HepG2 (cell line): ENCODE measurements at regions not wholly inside any gene's neighbourhood (a gene's known extent, or its start where the extent isn't known, plus 50 kb on each side); places are given as distances from the start of the nearest gene placed in this dataset.

Source experiments
- ATAC-seq: fragments of 200-7000 bp; cut with Tn5 transposase; 3 replicates; pipeline ENCODE4 v1.9.1; 2020; ENCODE audit warnings: mild to moderate bottlenecking, moderate library complexity
- BruUV-seq: library from RNA; stranded (reverse); fragments of 400-500 nt; replicated peaks from 2 replicates; lab custom pipeline; 2021; lab: Mats Ljungman, UMichigan
- CTCF ChIA-PET: fragments of 300-600 bp; formaldehyde crosslinking; extraction: SDS; loops from one replicate; lab custom pipeline; 2021; ENCODE audit warnings: low total read pairs, inconsistent platforms, low intra/inter-chr PET ratio; lab: Yijun Ruan, JAX
- POLR2A ChIA-PET: fragments of 350-600 bp; sonication (Branson Sonifier 250); formaldehyde crosslinking; loops from one replicate; lab custom pipeline; 2020; ENCODE audit warnings: antibody characterized with exemption, inconsistent platforms; lab: Yijun Ruan, JAX
- DNase-seq: peaks from one replicate; pipeline ENCODE4 v3.0.0-alpha.2; 2015; ENCODE audit warnings: low spot score
- FAIRE-seq: peaks from 3 replicates; lab custom pipeline; 2011; peaks lifted over from hg19 to GRCh38; lab: Jason Lieb, UNC
- H2AFZ ChIP-seq: one replicate; pipeline ENCODE4 v1.6.1; 2011; ENCODE audit warnings: low read length, inconsistent platforms
- H3K27ac ChIP-seq: fragments of 300-600 bp; 3 replicates; pipeline ENCODE4 v1.8.0; 2011; ENCODE audit warnings: mixed run types, mild to moderate bottlenecking, mixed read lengths, low read length, inconsistent platforms; ENCODE audit not compliant: insufficient read depth; ENCODE audit errors: extremely low read length
- H3K27me3 ChIP-seq, 2 experiments: fragments of 200-600 bp in 1 of 2; 2 replicates in 1 of 2; 3 replicates in 1 of 2; pipeline versions ENCODE4 v1.6.0 to v1.8.0; 2011; ENCODE audit warnings: low read length in 2 of 2, mild to moderate bottlenecking in 2 of 2, moderate library complexity in 2 of 2, inconsistent platforms in 1 of 2; ENCODE audit not compliant: insufficient read depth in 2 of 2, control insufficient read depth in 1 of 2
- H3K36me3 ChIP-seq, 2 experiments: fragments of 200-600 bp in 1 of 2; replicated peaks in 1 of 2; 2 replicates in 1 of 2; 3 replicates in 1 of 2; pipeline versions ENCODE4 v1.5.1 to v1.8.0; 2011; ENCODE audit warnings: low read length in 2 of 2, inconsistent platforms in 1 of 2; ENCODE audit not compliant: insufficient read depth in 2 of 2, control insufficient read depth in 1 of 2
- H3K4me1 ChIP-seq: 2 replicates; pipeline ENCODE4 v1.5.1; 2012; ENCODE audit warnings: low read length, inconsistent platforms; ENCODE audit not compliant: insufficient read depth
- H3K4me2 ChIP-seq: 2 replicates; pipeline ENCODE4 v1.6.0; 2011; ENCODE audit warnings: low read depth, low read length, inconsistent platforms
- H3K4me3 ChIP-seq, 3 experiments: fragments of 200-600 bp in 1 of 3; sonication (generic), shearing (Covaris generic) in 1 of 3; replicated peaks in 1 of 3; 2 replicates each; pipeline ENCODE4 v1.5.1; 2011 to 2016; ENCODE audit warnings: low read length in 3 of 3, inconsistent platforms in 2 of 3, low read depth in 2 of 3, mild to moderate bottlenecking in 2 of 3, control low read depth in 1 of 3, mixed read lengths in 1 of 3; ENCODE audit not compliant: insufficient read depth in 1 of 3
- H3K79me2 ChIP-seq: one replicate; pipeline ENCODE4 v1.6.1; 2011; ENCODE audit warnings: low read length, inconsistent platforms; ENCODE audit not compliant: insufficient read depth
- H3K9ac ChIP-seq: 2 replicates; pipeline ENCODE4 v1.6.0; 2011; ENCODE audit warnings: mild to moderate bottlenecking, low read depth, low read length, inconsistent platforms; ENCODE audit not compliant: insufficient read depth
- H3K9me3 ChIP-seq: 2 replicates; pipeline ENCODE4 v1.5.1; 2012; ENCODE audit warnings: mild to moderate bottlenecking, low read length
- H4K20me1 ChIP-seq: 2 replicates; pipeline ENCODE4 v1.6.0; 2011; ENCODE audit warnings: inconsistent platforms, mild to moderate bottlenecking, low read length, moderate library complexity; ENCODE audit not compliant: insufficient read depth
- AGO1 ChIP-seq: fragments of 200-400 bp; formaldehyde crosslinking; IDR thresholded peaks from 2 replicates; pipeline ENCODE4 v1.6.1; 2017; ENCODE audit warnings: mild to moderate bottlenecking, low read depth, low read length, moderate library complexity; ENCODE audit not compliant: poor library complexity, severe bottlenecking
- CTCF ChIP-seq: sonication (generic); formaldehyde crosslinking; IDR thresholded peaks from 2 replicates; pipeline ENCODE4 v1.5.0; 2020; ENCODE audit warnings: mild to moderate bottlenecking, missing genetic modification reagents, moderate library complexity
- HNF1A ChIP-seq, 2 experiments: sonication (generic) in 1 of 2; formaldehyde crosslinking in 1 of 2; IDR thresholded peaks; 2 replicates each; pipeline versions ENCODE4 v1.4.0 to v1.6.1; 2016 to 2020; ENCODE audit warnings: borderline replicate concordance in 1 of 2, low read depth in 1 of 2, mild to moderate bottlenecking in 1 of 2, missing genetic modification reagents in 1 of 2
- MXD4 ChIP-seq: IDR thresholded peaks from 2 replicates; pipeline ENCODE4 v1.6.1; 2016; ENCODE audit warnings: mild to moderate bottlenecking, missing biosample characterization, missing genetic modification reagents
- NR2F1 ChIP-seq, 2 experiments: fragments of 450-650 bp in 1 of 2; formaldehyde crosslinking in 1 of 2; IDR thresholded peaks; 2 replicates each; pipeline versions ENCODE4 v1.5.0 to v1.6.1; 2016 to 2020; ENCODE audit warnings: mild to moderate bottlenecking in 1 of 2, missing compliant biosample characterization in 1 of 2, missing genetic modification reagents in 1 of 2, moderate library complexity in 1 of 2
- PLSCR1 ChIP-seq: sonication (generic); formaldehyde crosslinking; IDR thresholded peaks from 2 replicates; pipeline ENCODE4 v1.5.0; 2020; ENCODE audit warnings: missing genetic modification reagents, mild to moderate bottlenecking, borderline replicate concordance
- PRDM15 ChIP-seq: sonication (generic); formaldehyde crosslinking; IDR thresholded peaks from 2 replicates; pipeline ENCODE4 v1.4.0; 2020; ENCODE audit warnings: missing genetic modification reagents
- WGBS: methylation state at CpG from one replicate; pipeline ENCODE4 v1.1.6; 2017; ENCODE audit warnings: low lambda C conversion rate; 5-methylcytosine and 5-hydroxymethylcytosine counted together
- in situ Hi-C: cut with HindIII; loops from 2 replicates; pipeline ENCODE4 v1.10.0; 2017; ENCODE audit warnings: low pct_unique_long_range_greater_than_20kb; ENCODE audit not compliant: extremely low pct_ligation_motif_present
- intact Hi-C: fragments of 100-400 bp; cut with micrococcal nuclease; formaldehyde crosslinking; loops from one replicate; pipeline ENCODE4 v1.10.0; 2022; ENCODE audit not compliant: unreplicated experiment

- ATAC-seq: no peak
- in situ Hi-C loops: no loop called here
- Histone ChIP-seq H3K9me3 (peaks cover 80% of the 10 kb centered on the region), H3K9ac (no peak overlapping the region), H3K4me1 (no peaks in the 10 kb centered on the region), H3K4me2 (no peak overlapping the region), H4K20me1 (no peaks in the 10 kb centered on the region), H3K79me2 (no peaks in the 10 kb centered on the region), H3K27me3 (no peaks in the 10 kb centered on the region), H3K36me3 (no peaks in the 10 kb centered on the region), H3K27ac (no peak overlapping the region), H3K4me3 (no peak overlapping the region), H2AFZ (no peak overlapping the region)
- POLR2A ChIA-PET: no interaction called here
- intact Hi-C loops: no loop called here
- WGBS: 3% methylated on average over 2 of the region's 2 CpGs
- DNase-seq: no peak
- FAIRE-seq: no peak
- no TSS peak for BruUV-seq
- CTCF ChIA-PET: no interaction called here
- TF ChIP-seq PRDM15 (CRISPR knock-in tag): no peak
- TF ChIP-seq MXD4 (CRISPR knock-in tag): no peak
- TF ChIP-seq NR2F1 (CRISPR knock-in tag; IDR thresholded peaks at IDR 0.05): no peak
- TF ChIP-seq PLSCR1 (CRISPR knock-in tag): no peak
- no peak for TF ChIP-seq HNF1A (IDR thresholded peaks at IDR 0.05; ENCODE audit: low read depth)
- no peak for TF ChIP-seq HNF1A (CRISPR knock-in tag; IDR thresholded peaks at IDR 0.05; ENCODE audit: borderline replicate concordance)
- TF ChIP-seq CTCF (CRISPR knock-in tag): no peak
- TF ChIP-seq AGO1: no peak
These were observed 1247.3 kb upstream of the FLRT2 start for GRCh38 chr14:84282618-84283017.
